A673 (cell line): ENCODE measurements at regions not wholly inside any gene's neighbourhood (a gene's known extent, or its start where the extent isn't known, plus 50 kb on each side); places are given as distances from the start of the nearest gene placed in this dataset.

Experiments
- CTCF ChIP-seq: fragments of 300-800, 200-600 bp; sonication (generic); conservative IDR thresholded peaks from 2 replicates; pipeline ENCODE4 v1.5.1; 2017; ENCODE audit warnings: low read depth, mild to moderate bottlenecking, antibody characterized with exemption, low read length, moderate library complexity, mixed read lengths
- EZH2 ChIP-seq: fragments of 200-600 bp; sonication (generic); IDR thresholded peaks from 2 replicates; pipeline ENCODE4 v1.6.1; 2017; ENCODE audit warnings: borderline replicate concordance, low read depth, mild to moderate bottlenecking, mixed read lengths, antibody characterized with exemption, low read length; ENCODE audit not compliant: poor library complexity, severe bottlenecking

GRCh38 chr3:31213869-31214486, 318.7 kb upstream of the STT3B start:
- TF ChIP-seq EZH2 (no peak), CTCF (no peak)
